Activated CD8-positive, alpha-beta memory T cell treated with anti-CD3 and anti-CD28 coated beads, Interleukin-2, amount 50 U/mL, for 48 hours (primary cell): ENCODE measurements at regions not wholly inside any gene's neighbourhood (a gene's known extent, or its start where the extent isn't known, plus 50 kb on each side); places are given as distances from the start of the nearest gene placed in this dataset.
"Not testable (repeated sequence)": the region's sequence is repeated elsewhere in the genome, so short reads cannot be mapped to it uniquely, and the experiment has no call there.

Source experiments
- DNase-seq: peaks from one replicate; pipeline ENCODE4 v3.0.0-alpha.2; 2020

- DNase-seq = not testable (repeated sequence)
Measured at GRCh38 chr16:29124162-29124561, 139.3 kb downstream of the LAT start.

- DNase-seq = peak; percentile 22
Measured at GRCh38 chr16:29120680-29121079, 135.8 kb downstream of the LAT start.

- DNase-seq = peak; percentile 52
Measured at GRCh38 chr16:29118301-29118957, 133.6 kb downstream of the LAT start.

- no peak for DNase-seq
Measured at GRCh38 chr16:29117631-29118030, 132.8 kb downstream of the LAT start.

GRCh38 chr16:29116980-29117379 lies 132.1 kb downstream of the LAT start:
- no peak for DNase-seq

GRCh38 chr16:29116207-29116606 lies 131.4 kb downstream of the LAT start:
- DNase-seq = peak; percentile 50

GRCh38 chr16:29115802-29116141 lies 130.9 kb downstream of the LAT start:
- not testable (repeated sequence) for DNase-seq

- peak; percentile 64 for DNase-seq
Measured at GRCh38 chr16:29114989-29115801, 130.3 kb downstream of the LAT start.

- DNase-seq = no peak
Measured at GRCh38 chr16:29114574-29114973, 129.7 kb downstream of the LAT start.

GRCh38 chr16:29113446-29113845 lies 128.6 kb downstream of the LAT start:
- DNase-seq = not testable (repeated sequence)

- DNase-seq = peak; percentile 46
Measured at GRCh38 chr16:29112755-29113347, 128.0 kb downstream of the LAT start.

GRCh38 chr16:29111901-29112680 lies 127.2 kb downstream of the LAT start:
- DNase-seq = not testable (repeated sequence)

- DNase-seq = no peak
Measured at GRCh38 chr16:29111421-29111820, 126.6 kb downstream of the LAT start.

GRCh38 chr16:29108625-29109169 lies 123.8 kb downstream of the LAT start:
- not testable (repeated sequence) for DNase-seq

- no peak for DNase-seq
Measured at GRCh38 chr16:29107299-29107698, 122.4 kb downstream of the LAT start.

GRCh38 chr16:29106259-29106908 lies 121.5 kb downstream of the LAT start:
- not testable (repeated sequence) for DNase-seq

GRCh38 chr16:29104600-29104999 lies 119.7 kb downstream of the LAT start:
- DNase-seq = not testable (repeated sequence)

GRCh38 chr16:29097965-29098364 lies 113.1 kb downstream of the LAT start:
- DNase-seq = not testable (repeated sequence)

GRCh38 chr16:29094729-29095624 lies 110.1 kb downstream of the LAT start:
- DNase-seq = not testable (repeated sequence)

- not testable (repeated sequence) for DNase-seq
Measured at GRCh38 chr16:29094325-29094724, 109.5 kb downstream of the LAT start.

- not testable (repeated sequence) for DNase-seq
Measured at GRCh38 chr16:29089679-29090078, 104.8 kb downstream of the LAT start.
